SHP77 treated with DMSO at 0.1 percent for 48 hours (cell line): ENCODE measurements at regions not wholly inside any gene's neighbourhood (a gene's known extent, or its start where the extent isn't known, plus 50 kb on each side); places are given as distances from the start of the nearest gene placed in this dataset.

Experiments used
- DNase-seq: peaks from one replicate; lab custom pipeline; 2025; lab: John Stamatoyannopoulos, UW

DNA sequence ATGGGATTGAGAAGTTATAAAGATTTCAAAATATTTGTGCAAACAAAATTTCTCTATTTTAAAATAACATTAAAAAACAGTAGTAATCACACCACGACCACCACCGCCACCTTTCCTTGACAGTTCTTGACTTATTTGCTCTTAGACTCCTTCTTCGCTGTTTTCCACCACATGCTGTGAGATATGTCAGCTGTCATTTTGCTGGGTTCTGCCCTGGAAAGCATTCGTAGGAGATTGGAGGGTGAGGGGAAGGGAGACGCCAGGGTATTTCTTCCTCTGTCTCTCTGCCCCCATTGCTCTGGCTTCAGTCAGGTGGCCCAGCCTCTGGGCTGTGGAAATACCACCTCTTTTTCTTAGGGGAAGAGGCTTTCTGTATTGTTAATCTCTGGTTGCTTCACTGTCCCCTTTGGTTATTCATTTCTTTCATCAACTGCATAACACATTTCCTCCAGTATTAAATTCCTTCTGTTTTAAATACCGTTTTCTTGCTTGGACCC is 186.2 kb downstream of the NEDD1 start:
- no peak for DNase-seq

DNA sequence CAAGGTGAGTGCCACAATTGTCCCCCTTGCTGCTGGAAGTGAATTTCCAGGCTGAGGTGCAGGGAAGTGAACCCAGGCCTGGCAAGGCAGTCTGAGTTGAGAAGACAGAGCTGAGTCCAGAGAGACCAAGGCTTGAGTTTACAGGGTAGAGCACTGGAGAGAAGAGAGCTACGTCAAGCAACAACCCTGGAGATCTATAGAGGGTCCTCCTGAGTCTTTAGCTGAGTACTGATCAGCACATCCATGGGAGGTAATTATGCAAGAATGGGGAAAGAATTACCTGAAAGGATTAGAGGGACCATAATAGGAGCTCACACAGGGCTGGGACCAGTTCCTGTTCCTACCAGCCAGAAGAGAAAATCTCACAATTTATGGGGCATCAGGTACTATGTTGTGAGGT is 190.7 kb downstream of the NEDD1 start:
- DNase-seq: no peak

DNA sequence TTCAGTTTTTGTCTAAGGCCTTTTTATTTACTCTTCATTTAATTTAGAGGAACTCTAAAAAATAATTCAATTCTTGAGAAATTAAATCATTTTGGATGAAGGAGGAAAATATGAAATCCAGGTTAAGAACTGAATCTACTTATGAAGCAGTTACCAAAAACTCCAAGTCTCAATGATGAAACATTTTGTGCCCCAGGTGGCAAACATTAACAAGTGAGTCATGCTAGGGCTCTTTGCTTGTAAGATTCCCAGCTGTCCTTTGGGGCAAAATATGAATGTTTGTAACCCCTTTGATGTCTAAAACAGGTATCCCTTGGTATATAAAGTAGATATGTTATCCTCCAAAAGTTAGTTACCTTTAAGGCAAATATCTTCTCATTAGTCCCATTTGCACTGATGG is 202.4 kb downstream of the NEDD1 start:
- no peak for DNase-seq

DNA sequence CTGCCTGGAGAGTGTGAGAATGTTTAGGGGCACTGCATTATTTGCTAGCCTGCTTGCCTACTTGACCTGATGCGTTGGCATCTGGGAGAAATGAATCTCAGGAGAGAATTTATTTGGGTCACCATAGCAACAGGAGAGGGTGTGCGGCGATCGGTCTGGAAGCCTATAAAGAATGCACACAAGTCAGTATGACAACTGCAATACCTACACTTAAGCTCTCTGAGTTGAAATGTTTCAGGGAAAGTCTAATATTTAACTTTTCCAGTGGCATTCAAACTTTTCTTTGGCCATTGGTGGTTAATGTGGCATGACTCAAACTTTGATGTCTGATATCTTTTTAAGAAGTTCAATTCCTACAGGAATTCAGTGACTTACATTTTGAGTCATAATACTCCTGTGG is 205.1 kb downstream of the NEDD1 start:
- DNase-seq: no peak

DNA sequence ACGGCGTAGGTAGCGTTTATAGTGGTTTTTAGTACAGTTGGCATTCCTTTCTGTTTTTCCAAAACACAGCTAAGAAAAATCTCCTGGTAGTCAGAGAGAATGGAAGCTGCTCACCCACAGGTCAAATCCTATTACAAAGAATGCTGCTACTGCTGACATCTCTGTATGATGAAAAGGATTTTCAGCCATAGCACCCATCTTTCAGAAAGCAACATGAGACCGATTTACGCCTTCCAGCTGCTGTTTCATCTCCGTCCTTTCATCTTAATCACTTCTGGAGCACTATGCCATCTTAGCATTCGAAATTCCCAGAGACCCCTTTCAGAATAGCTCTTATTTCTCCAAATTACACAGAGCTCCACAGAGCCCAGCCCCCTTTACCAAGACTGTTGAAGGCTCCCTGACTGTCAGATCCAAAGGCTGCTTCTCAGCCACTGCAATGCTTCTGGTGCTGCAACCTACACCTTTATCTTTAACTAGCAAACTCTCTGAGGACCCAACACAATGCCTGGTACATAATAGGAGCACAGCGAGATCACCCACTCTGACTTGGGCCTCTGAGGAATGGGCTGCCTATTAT is 211.8 kb downstream of the NEDD1 start:
- DNase-seq: no peak

DNA sequence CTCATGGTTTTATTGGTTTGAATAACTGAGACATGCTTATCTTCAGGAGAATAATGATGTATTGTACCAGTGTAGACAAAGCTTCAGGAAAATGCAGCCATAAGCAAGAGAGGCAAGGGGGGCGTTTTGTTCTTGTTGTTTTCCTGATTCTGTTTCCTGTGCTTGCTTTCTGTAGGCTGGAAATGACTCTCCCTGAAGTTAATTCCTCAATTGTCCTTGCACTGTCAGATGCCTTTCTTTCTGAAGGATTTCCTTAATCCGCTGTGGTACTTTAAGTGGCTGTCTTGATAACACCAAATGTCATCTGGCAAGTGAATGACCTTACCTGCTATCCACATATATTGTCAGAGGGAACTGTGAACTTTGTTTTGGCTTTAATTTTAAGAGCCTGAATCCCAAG is 220.0 kb downstream of the NEDD1 start:
- DNase-seq: no peak

DNA sequence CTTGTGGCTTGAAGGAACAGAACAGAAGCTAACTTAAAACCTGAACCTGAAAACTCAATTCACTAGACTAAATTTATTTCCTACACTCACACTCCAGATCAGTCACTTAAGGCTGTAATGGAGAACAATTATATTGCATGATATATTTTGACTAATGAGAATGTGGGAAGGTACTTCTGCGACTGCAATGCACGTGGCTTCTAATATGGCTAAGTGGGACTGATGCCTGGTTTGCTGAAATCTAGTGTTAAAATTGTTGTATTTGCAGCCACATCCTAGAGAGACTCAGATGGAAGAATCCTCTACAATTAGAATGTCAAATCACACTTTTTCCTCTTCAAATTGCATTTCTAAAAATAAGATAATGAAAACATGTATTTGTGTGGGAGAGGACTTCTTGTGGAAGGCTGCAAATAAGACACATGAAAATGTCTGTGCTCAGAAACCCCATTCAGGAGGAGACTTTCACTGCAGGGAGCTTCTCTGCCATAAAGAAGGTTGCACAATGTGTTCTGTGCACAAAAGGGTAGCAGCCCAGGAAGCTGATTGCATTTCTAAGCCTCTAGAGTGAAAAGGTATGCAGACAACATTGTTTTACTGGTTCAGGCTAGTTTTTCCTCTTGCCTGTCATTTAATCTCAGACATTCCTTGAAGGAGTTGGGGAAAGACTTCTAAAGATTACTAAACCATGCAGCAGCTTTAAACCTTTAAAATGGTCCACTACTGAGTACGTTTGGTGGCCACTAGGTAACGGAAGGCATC is 224.3 kb downstream of the NEDD1 start:
- no peak for DNase-seq

DNA sequence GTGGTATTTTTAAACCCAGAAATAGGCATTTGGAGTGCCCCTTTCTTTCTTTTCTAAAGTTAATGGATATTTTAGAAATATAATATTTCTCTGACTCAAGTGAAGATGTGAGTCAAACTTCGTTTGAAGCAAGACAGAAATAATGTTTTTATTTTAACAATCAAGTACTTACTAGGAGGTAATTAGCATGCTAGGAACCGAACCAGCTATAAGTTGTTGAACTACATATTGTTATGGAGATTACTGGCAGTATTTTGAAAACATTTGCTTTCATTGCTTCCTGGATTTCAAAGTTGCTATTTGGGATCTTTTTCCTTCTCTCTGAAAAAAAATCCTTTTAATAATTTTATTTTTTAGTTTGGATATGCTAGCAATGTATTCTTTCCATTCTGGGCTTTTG is 225.2 kb downstream of the NEDD1 start:
- no peak for DNase-seq

DNA sequence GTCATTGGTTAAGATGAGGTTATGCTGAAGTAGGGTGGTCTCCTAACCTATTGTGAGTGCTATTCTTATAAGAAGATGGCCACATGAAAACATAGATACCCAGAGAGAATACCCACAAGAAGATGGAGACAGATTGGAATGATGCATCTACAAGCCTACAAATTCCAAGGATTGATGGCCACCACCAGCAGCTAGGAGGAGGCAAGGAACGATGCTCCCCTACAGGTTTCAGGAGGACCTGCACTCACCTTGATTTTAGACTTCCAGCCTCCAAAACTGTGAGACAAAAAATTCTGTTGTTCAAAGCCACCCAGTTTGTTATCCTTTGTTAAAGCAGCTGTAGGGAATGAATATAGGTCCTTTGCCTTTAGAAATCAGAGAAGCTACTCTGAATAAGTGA is 227.4 kb downstream of the NEDD1 start:
- DNase-seq: no peak

DNA sequence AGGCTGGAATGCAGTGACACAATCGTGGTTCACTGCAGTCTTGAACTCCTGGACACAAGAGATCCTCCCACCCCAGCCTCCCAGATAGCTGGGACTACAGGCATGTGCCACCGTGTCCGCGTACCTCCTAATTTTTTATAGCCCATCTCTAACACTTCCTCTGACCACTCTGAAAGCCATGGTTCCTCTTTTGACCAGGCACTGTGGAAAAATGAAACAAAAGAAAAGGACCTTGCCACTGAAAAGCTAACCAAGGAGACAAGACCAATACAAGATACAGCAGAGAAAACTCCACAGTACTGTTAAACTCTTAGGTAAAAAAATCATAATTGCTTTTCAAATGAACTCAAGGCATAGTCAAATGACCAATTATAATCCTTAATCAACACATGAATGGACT is 233.3 kb downstream of the NEDD1 start:
- DNase-seq: no peak

DNA sequence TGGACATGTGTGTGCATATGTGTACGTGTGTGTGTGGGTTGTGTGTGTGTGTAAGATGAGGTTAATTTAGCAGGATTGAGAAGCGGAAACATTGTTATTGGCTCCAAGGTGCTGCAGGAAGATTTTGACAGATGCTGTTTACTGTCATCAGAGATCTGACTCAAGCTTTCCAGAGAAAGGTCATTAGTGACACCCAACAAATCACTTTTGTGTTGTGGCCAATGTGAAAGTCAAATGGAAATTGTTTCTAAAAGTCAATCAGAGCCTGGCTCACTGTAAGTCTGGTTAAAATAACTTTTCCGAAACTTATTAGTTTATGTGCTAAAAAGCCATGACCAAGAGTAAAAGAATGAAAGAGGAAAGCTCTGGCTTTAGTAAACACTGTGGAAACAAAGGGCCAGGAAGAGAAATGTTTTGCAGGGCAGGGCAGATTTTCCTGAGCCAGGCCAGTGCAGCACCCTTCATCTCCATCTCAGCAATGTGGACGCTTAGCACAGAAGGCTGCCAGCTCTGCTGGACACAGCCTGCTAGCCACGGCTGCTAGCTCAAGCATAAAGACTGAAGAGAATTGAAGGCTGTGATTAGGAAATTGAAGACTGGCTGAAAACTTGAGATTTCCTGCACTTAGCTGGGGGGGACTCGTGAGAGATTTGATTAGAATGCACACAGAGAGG is 235.8 kb downstream of the NEDD1 start:
- no peak for DNase-seq

DNA sequence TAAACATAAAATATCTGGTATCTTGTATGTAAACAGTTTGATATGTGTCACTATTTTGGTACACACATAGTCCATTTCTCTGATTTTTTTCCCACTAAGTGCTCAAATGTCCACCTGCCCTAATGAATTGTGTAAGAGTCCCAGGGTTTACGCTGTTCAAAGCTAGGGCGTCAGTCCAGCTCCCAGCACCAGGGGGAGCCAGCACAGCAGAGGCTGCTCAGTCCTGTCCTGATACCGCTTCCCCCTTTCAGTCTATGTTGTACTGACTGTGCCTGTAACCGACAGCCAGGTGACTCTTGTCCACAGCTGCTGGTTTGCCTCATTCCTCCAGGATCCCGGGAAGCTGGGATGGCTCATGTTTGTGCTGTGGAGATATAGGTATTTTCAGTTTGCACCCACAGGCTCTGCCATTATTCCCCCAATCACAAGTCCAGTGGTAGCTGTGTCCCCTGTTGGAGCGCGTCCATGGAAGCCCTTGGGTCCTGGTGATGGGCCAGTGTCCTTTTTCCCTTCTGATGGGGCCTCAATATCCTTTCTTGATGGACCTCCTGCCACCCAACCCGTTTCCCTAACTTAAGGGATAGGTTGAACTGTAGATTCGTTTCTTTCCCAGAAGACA is 242.0 kb downstream of the NEDD1 start:
- DNase-seq: peak; percentile 51

DNA sequence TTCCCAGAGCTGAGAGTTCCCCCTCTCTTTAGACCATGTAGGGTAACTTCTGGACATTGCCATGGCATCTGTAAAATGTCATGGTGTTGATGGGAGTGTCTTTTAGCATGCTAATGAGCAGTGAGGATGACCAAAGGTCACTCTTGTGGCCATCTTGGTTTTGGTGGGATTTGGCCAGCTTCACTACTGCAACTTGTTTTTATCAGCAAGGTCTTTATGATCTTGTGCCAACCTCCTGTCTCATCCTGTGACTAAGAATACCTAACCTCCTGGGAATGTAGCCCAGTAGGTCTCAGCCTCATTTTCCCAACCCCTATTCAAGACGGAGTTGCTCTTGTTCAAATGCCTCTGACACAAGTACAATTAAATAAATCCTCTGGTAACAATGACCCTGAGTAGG is 244.4 kb downstream of the NEDD1 start:
- no peak for DNase-seq

DNA sequence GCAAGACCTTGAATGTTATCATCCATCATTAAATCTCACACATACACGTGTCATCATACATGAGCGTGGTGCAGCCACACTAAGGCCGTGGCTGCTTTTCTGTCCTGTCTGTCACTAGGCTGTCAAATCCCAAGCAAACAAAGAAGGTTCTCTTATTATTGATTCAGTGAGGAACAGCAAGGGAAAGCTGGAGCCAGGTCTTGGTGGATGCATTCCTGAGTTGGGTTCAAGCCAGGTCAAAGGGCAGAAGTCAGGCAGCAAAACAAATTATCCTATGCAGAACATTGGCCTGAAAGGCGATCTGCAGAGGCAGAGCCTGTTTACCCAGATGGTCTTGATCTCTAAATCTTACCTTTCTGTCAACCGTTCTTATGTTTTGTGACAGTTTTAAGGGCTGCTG is 252.3 kb downstream of the NEDD1 start:
- peak; percentile 25 for DNase-seq

DNA sequence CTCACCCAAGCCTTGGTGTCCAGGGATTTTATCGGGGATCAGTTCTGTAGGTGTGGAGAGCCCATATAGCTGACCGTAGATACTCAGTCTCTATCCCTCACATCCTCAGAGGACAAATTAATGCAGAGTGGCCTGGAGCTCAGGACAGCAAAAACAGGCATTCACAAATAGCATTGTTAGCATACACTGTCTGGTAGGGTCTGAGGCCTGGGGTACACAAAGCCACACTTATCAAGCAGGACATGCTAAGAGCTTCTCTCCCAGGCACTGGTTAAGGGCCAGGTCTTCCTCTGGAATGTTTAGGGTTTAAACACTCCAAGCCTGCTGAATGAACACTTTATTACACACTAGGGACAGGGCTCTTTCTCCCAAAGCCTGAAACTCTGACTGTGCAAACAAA is 253.2 kb downstream of the NEDD1 start:
- DNase-seq: no peak

DNA sequence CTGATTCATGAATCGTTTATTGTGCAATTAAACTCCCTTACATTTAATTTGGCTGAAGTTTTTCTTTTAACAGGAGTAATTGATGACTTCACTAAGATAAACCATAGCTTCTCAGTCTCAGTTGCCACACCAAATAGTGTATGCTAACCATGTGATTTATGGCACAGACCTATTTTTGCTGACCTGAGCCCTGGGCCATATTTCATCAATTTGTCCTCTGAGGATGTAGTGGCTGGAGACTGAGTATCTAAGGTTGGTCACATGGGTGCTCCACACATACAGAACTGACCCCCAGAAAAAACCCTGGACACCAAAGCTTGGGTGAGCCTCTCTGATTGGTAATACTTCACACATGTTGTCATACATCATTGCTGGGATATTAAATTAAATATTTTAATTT is 255.1 kb downstream of the NEDD1 start:
- DNase-seq: no peak

DNA sequence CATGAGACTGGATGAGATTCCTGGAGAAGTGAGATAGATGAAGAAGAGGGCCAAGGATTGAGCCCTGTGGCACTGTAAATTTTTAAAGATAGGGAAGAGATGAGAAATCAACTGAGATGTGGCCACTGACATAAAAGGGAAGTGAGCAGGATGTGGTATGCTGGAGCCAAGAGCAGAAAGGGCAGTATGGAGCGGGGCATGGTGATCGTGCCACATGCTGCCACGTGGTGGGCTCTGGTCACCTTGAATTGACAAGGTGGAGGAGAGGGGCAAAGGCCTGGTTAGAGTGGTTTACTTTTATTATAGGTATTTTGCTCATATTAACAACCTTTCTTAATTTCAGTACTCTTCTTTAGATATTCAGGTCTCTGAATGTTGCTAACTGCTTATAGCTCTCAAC is 257.9 kb downstream of the NEDD1 start:
- DNase-seq: no peak

DNA sequence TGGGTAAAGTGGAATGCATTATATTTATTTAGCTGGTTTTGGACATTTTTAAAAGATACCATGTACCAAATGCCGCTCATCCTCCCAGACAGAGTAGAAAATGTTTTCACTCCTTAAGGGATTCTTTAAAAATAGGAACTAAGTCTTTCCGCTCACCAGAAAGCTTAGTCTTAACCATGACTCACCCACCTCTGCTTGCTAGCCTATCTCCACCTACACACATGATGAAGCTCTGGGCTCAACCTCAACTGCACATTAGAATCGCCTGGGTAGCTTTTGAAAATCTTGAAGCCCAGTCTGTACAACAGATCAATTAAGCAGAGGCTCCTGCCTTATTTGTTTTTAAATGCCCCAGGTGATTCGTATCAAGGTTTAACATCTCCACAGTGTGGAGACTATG is 260.5 kb downstream of the NEDD1 start:
- no peak for DNase-seq

DNA sequence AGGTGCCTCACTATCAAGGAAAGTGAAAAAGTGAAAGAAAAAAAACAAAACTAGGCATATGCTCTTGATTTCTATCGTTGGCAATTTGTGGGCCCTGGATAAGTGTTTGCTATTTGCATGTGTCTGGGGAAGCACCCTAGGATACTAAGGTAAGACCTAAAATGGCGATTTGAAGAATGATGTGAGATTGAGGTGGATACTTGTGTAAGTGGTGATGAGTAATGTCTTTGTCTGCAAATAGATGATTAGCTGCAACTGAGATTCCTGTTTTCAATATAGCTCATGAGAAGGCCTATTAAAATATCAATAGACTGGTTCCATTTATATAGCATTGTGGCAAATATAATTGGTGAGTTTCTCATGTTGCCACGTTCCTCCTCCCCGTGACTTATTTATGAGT is 261.7 kb downstream of the NEDD1 start:
- no peak for DNase-seq

DNA sequence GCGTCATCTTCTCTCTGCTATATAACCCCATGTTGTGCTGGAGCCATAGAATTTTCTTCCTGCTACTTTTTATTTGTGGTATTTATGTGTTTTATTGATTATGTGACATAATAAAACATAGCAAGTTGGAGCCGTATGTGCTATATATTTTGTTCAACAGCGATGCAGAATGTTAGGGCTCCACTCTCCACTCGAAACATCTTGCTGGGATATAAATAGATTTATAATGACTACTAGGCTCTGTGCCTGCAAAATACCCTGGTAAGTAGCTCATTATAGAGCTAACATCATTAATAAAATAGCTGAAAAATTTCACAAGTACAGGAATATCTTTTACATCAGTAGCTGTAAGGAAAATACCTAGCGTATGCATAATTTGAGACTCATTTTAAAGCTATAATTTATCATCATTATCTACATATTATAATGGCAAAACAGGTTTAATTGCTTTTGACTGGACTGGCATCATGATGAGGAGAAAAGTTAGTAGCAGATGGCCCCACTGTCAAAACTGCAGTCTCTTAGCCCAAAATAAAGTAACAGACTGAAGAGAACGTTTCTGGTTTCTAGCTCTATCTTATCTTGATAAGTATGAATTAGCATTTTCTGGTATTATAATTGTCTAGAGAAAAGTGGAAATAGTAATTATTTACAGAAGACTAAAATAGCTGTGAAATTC is 263.0 kb downstream of the NEDD1 start:
- DNase-seq: no peak

DNA sequence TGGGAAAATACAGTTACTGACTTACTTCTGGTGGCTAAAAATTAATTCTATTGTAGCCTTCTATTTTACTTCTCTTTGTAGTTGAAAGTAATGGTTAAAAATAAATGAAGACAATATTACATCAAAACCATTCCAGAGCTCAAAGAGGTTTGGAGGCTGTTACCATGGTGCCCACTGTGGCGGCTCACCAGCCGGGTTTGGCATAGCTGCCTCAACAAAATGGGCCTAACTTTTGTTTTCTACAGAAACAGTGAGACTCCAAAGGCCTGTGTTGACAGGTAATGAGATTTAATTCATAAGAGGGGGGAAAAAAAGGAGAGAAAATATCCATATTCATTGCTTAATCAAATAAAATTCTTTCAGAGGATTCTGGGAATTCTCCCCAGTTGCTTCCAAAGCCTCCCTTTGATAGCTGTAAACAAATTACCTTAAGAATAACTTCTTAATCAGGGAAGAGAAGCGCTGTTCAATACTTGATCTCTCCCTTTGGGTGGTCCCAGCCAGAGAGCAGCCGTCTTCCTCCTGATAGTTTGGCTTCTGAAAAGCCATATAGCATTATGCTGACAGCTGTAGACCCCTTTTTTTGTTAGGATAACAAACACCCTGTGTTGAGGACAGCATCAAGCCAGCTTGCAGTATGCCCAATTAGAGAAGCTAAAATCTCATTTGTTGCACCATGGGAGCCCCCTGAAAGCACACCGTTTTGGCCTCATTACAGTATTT is 266.8 kb downstream of the NEDD1 start:
- no peak for DNase-seq

DNA sequence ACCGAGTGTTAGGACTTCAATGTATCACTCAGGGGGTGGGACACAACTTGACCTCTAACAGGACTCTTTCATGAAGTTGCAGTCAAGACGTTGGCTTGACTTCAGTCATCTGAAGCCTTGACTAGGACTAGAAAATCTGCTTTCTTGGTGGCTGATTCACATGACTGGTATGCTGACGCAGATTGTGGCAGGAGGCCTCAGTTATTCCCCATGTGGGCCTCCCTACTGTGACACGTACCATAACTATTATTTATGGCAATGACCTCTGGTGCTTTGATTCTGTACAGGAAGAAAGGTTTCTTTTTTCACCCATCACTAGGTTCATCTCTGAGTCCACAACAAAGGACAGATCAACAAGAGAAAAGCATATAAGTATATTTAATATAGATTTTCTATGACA is 270.4 kb downstream of the NEDD1 start:
- no peak for DNase-seq
